ENCODE measurements at regions not wholly inside any gene's neighbourhood (a gene's known extent, or its start where the extent isn't known, plus 50 kb on each side); places are given as distances from the start of the nearest gene placed in this dataset.
"Not testable (repeated sequence)": the region's sequence is repeated elsewhere in the genome, so short reads cannot be mapped to it uniquely, and the experiment has no call there.

DNA sequence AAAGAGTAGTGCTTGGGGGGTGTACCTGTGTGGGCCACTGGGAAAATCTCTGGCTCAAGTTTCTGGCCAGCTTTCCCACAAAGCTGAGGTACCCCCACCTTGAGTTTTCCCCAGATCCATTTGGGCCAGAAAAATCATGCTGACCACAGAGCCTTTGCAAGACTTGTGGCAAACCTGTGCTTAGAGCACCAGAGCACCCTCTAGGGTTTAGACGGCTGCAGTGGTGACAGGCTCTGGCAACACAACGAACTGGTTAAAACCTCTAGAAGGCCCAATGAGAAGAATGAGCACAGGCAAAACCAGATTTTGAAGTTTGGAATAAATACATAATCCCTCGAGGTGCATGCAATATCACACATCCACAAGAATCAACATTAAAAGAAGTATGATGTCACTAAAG, 290.7 kb upstream of the FOLH1 start:
- DNase-seq (ENCODE audit: low read depth) = no peak
- TF ChIP-seq, protein P1, sequence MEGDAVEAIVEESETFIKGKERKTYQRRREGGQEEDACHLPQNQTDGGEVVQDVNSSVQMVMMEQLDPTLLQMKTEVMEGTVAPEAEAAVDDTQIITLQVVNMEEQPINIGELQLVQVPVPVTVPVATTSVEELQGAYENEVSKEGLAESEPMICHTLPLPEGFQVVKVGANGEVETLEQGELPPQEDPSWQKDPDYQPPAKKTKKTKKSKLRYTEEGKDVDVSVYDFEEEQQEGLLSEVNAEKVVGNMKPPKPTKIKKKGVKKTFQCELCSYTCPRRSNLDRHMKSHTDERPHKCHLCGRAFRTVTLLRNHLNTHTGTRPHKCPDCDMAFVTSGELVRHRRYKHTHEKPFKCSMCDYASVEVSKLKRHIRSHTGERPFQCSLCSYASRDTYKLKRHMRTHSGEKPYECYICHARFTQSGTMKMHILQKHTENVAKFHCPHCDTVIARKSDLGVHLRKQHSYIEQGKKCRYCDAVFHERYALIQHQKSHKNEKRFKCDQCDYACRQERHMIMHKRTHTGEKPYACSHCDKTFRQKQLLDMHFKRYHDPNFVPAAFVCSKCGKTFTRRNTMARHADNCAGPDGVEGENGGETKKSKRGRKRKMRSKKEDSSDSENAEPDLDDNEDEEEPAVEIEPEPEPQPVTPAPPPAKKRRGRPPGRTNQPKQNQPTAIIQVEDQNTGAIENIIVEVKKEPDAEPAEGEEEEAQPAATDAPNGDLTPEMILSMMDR (conservative IDR thresholded peaks at IDR 0.05; ENCODE audit: low read depth, low read length) = no peak
- H3K4me3 ChIP-seq (ENCODE audit: low read depth, low read length) = no peak overlapping the region

DNA sequence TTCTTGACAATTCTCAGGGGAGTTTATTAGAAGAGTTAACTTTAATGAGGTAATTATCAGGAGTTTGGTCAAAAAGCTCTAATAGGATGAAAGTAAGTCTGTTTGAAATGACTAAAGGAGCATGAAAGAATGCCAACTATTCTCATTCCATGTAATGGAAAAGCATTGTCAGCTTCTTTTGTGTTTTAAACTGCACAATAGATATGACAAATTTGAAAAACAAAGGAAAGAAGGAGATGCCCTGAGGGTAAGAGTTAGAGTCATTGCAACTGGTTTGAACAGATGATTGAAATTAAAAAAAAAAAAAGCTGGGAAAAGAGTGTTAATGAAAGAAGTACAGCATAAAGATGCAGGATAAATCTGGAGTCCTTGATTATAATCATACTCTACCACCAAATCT, 296.8 kb upstream of the FOLH1 start:
- H3K4me3 ChIP-seq (ENCODE audit: low read depth, low read length) = no peak overlapping the region
- TF ChIP-seq, protein P1 (conservative IDR thresholded peaks at IDR 0.05; ENCODE audit: low read depth, low read length) = no peak
- no peak for DNase-seq (ENCODE audit: low read depth)

DNA sequence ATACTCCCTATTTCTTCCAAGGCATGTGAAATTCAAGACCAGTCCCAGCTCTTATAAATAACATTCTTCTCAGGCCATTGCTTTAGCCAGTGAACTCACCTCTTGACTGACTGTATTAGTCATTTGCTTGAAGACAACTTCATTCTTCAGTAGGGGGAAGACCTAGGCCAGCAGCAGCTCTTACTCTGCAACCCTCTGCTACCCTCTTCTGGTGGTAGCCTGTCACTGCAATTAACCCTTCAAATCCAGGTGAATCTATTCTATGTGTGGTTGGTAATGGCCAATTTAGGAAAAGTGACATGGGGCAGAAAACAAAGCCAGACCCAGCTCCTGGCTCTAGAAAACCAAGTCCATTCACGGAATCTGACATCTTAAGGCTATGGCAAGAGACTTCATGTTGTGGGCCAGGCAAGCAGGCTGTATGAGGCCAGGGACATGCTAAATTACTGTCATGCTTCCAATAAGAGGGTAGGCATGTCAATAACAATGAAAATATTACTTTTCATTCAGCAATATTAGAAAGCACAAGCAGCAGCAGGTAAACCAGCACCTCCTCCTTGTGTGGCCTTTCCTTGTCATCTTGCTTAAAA, 317.9 kb upstream of the FOLH1 start:
- TF ChIP-seq, protein P1 (conservative IDR thresholded peaks at IDR 0.05; ENCODE audit: low read depth, low read length) = peak; percentile 66
- H3K4me3 ChIP-seq (ENCODE audit: low read depth, low read length) = not testable (repeated sequence)
- DNase-seq (ENCODE audit: low read depth) = peak; percentile 55

DNA sequence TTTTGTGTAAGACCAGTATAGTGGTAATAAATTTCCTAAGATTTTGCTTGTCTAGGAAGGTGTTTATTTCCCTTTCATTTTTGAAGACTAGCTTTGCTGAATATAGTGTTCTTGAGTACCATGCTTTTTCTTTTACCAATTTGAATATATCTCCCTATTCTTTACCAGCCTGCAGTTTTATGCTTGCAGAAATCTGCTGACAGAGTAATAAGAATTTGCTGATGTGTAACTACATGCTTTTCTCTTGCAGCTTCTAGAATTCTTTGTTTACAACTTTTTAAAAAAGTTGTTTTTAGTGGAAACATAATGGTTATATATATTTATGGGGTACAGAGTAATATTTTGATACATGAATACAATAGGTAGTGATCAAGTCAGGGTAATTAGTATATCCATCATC, 324.8 kb upstream of the FOLH1 start:
- TF ChIP-seq, protein P1 (conservative IDR thresholded peaks at IDR 0.05; ENCODE audit: low read depth, low read length) = no peak
- no peak for DNase-seq (ENCODE audit: low read depth)
- no peak overlapping the region for H3K4me3 ChIP-seq (ENCODE audit: low read depth, low read length)

DNA sequence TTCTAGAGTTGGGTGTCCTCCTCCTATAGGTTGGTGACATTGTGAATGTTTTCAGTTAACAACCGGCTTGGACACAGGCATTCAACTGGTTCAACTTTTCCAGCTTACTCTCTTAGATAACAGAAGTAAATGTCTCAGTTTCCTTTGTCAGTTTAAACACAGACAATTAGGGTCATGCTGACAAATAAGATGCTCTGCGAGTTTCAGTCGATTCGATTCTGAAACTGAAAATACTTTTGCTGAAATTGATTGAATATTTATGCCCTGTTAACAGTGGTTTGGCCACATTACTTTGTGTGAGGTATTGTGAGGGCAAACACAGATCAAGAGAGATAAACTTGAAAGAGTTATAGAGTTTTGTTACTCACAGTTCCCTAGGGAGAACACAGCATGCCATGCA, 330.5 kb upstream of the FOLH1 start:
- not testable (repeated sequence) for H3K4me3 ChIP-seq (ENCODE audit: low read depth, low read length); DNase-seq (ENCODE audit: low read depth)

DNA sequence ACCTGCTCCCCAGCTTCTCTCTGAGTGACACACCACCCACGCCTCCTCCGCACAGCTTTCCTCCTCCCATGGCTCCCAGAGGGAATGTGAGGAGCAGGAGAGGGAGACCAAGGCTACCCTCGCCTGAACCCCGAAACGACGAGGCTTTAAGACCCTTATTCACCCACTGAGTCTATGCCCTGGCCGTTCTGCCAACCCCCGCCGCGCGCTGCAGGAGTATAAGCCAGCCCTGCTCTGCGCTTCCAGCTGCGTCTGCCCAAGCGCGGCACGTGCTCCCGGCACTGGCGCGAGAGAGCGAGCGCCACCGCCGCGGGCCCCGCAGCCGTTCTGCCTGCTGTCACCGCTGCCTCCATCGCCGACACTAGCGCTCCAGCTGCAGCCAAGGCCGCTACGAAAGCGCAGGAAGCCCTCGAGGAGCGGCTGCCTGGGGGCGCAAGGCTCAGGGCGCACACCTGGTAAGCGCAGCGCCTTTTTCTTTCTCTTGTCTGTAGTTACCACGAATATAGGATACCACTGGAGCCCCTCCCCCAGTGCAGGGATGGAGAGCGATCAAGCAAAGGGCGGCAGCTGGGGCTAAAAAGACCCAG, 350.0 kb upstream of the FOLH1 start:
- not testable (repeated sequence) for DNase-seq (ENCODE audit: low read depth); H3K4me3 ChIP-seq (ENCODE audit: low read depth, low read length)

DNA sequence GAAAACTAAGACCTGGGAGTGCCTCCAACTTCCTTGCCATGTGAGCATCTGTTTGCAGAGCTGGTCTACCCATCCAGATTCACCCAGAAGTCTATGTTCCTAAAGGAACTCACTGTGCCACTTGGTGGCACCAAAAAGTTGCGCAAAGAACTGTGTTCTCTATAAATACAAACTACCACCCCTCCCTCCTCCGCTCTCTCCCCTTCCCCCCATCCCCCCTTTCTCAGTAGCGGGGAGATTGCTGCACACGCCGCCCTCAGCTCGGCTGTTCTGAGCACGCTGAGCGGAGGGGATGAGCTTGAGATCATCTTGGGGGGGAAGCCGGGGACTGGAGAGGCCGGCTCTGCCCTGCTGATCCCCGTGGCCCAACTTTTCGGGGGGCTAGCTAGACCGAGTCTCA, 352.2 kb upstream of the FOLH1 start:
- DNase-seq (ENCODE audit: low read depth); H3K4me3 ChIP-seq (ENCODE audit: low read depth, low read length): not testable (repeated sequence)

DNA sequence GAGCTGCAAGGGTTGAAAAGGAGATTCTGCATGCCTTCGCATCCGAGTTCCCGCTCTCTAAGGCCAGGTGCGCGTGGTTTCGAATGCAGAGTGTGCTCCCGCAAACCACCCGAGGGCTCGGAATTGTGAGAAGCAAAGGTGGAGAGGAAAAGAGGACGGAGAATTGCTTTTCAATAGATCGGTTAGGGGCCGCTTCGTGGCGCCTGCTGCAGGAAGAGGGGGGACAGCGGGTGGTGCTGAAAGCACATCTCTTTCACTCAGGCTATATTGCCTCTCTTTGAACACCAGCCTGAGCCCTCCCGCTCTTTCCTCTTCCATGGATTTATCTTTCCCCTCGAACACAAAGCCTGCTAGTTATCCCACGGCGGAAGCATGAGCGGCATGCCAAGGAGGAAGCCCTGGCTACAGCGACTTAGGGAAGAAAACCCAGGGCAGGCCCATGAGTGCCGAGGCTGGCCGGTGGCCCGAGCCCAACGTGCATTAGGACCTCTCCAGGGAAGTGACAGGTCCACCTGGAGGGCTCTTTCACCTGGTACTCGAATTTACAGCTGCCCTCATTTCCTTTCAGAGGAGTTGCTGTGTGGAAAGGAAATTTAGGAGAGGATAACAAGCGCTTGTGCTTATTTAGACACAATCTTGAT, 353.0 kb upstream of the FOLH1 start:
- DNase-seq (ENCODE audit: low read depth); H3K4me3 ChIP-seq (ENCODE audit: low read depth, low read length): not testable (repeated sequence)

DNA sequence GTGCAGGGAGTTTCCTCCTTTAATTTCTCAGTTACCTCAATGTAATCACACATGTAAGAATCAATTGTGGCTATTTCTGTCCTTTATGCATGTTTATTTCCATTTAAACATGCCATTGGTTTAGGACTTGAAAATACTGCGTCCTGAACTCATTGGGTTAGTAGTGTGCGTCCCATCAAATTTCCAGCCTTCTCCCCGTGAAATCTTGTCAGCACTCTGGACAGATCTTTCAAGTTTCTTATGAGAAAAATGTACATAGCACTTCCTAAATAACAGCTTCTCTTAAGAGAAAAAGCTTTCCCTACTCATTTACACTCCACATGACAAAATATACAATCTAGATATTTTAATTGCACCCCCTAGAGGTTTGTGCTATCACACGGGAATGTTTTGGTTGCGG, 353.9 kb upstream of the FOLH1 start:
- not testable (repeated sequence) for H3K4me3 ChIP-seq (ENCODE audit: low read depth, low read length); DNase-seq (ENCODE audit: low read depth)

DNA sequence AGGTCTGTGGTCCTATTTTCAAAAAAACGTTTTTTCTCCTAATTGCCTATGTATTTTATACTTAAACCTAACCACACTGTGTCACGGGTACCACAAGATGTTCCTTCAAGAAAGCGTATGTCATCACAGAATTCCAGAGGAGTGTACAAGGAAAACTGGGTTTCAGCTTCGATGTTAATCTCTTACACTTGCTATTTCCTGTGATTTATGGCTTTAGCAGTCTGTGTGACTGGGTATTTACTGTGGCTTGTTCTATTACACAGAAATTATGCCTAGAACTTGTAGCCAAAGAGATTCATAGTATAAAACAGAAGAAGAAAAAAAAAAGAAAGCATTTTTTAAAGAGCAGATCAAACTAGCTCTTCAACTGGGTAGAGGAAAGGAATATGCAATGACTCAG, 371.1 kb upstream of the FOLH1 start:
- not testable (repeated sequence) for DNase-seq (ENCODE audit: low read depth); H3K4me3 ChIP-seq (ENCODE audit: low read depth, low read length)

DNA sequence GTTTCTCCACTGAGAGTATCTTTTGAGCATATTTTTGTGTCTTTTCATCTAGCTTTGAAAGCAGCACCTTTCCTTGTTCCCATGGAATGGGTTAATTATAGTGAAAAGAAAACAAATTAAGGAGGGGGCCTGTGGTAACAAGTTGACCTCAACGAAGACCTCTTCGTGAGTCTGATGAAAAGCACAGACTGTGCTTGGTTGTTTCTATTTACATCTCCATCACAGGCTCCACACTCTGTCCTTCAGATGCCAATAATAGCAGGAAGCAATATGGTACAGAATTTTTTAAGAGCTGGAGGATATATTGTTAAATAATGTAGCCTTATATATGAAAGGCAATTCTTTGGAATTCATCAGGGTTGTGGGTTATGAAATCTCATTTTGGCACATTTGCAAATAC, 366.7 kb upstream of the OR4C13 start:
- not testable (repeated sequence) for H3K4me3 ChIP-seq (ENCODE audit: low read depth, low read length); DNase-seq (ENCODE audit: low read depth)

DNA sequence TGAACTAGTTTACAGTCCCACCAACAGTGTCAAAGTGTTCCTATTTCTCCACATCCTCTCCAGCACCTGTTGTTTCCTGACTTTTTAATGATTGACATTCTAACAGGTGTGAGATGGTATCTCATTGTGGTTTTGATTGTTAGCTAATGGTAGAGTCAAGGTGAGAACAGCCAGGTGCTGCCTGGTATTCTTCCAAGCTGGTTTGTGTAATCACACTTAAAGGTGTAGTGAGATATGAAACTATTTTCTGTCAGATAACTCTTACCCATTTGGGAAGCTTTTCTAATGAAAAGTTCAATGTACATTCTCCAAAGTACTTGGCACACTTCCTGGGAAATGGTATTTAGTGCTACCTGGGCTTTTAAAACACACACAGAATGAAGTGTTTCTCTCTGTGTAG, 343.3 kb upstream of the OR4C13 start:
- H3K4me3 ChIP-seq (ENCODE audit: low read depth, low read length) = not testable (repeated sequence)

DNA sequence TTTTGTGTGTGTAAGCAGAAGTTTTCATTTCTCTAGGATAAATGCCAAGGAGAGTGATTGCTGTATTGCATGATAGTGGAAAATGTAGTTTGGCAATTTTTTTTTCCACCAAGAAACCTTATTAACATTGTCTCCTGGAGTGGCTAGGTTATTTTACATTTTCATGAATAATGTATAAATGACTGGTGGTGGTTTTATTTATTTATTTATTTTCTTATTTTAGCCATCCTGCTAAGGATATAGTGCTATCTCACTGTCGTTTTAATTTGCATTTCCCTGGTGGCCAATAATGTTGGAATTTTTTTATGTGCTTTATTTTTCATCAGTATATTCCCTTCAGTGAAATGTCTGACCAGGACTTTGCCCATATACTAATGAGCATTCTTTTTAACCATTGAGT, 328.3 kb upstream of the OR4C13 start:
- DNase-seq (ENCODE audit: low read depth) = not testable (repeated sequence)

More for the DNA sequence above, 343.3 kb upstream of the OR4C13 start:
- DNase-seq (ENCODE audit: low read depth) = not testable (repeated sequence)

DNA sequence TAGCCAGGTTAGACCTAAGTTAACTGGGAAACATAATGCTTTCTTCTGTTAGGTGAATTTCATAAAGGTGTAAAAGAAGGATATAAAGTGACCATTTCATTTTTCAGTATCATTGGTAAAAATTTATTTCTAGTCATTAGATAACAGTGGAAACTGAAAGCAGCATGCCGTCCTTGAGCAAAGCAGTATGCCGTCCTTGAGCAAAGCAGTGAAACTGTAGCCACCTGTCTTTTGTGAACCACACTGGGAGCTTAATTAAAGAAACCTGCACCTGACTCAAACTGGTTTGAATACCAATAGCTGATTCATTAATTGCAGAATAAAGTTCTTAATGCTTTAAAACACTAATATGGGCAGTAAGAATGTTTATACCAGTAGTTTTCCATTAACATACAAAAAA, 281.5 kb upstream of the OR4C13 start:
- H3K4me3 ChIP-seq (ENCODE audit: low read depth, low read length); DNase-seq (ENCODE audit: low read depth): not testable (repeated sequence)

More for the DNA sequence above, 328.3 kb upstream of the OR4C13 start:
- not testable (repeated sequence) for H3K4me3 ChIP-seq (ENCODE audit: low read depth, low read length)

Measured in epithelial cell of proximal tubule (primary cell).